GM23248 (cell line): ENCODE measurements at regions not wholly inside any gene's neighbourhood (a gene's known extent, or its start where the extent isn't known, plus 50 kb on each side); places are given as distances from the start of the nearest gene placed in this dataset.

ENCODE experiments used
- EZH2 ChIP-seq: fragments of 200-600 bp; sonication (generic); IDR thresholded peaks from 2 replicates; pipeline ENCODE4 v1.6.1; 2018; ENCODE audit warnings: antibody characterized with exemption, mild to moderate bottlenecking; ENCODE audit not compliant: insufficient read depth, poor library complexity, severe bottlenecking
- EZH2phosphoT487 ChIP-seq: fragments of 200-600 bp; sonication (generic); IDR thresholded peaks from 2 replicates; pipeline ENCODE4 v1.6.1; 2018; ENCODE audit warnings: antibody characterized with exemption, moderate library complexity, mild to moderate bottlenecking, low read depth; ENCODE audit not compliant: insufficient read depth

GRCh38 chr12:69157023-69157655, 82.2 kb upstream of the CPSF6 start:
- TF ChIP-seq EZH2, result no peak
- TF ChIP-seq EZH2phosphoT487, result no peak
